Stimulated activated CD4-positive, alpha-beta T cell treated with anti-CD3 and anti-CD28 coated beads, Interleukin-1b, Interleukin-23, amount 100 ng/mL, for 4 hours (primary cell): ENCODE measurements at regions not wholly inside any gene's neighbourhood (a gene's known extent, or its start where the extent isn't known, plus 50 kb on each side); places are given as distances from the start of the nearest gene placed in this dataset.

Experiments
- DNase-seq, 2 donors: peaks; one replicate each; pipeline ENCODE4 v3.0.0-alpha.2; 2020; ENCODE audit warnings: low read depth in 2 of 2

- no peak for DNase-seq
Measured at GRCh38 chr10:78186572-78186971, 152.9 kb downstream of the RPS24 start.

GRCh38 chr10:78187371-78187770, 153.7 kb downstream of the RPS24 start:
- DNase-seq, result no peak

- DNase-seq, result no peak
Measured at GRCh38 chr10:78188446-78188845, 154.8 kb downstream of the RPS24 start.

GRCh38 chr10:78190051-78190825, 156.6 kb downstream of the RPS24 start:
- DNase-seq, result no peak

GRCh38 chr10:78191301-78191700, 157.6 kb downstream of the RPS24 start:
- no peak for DNase-seq

GRCh38 chr10:78193189-78193588, 159.5 kb downstream of the RPS24 start:
- DNase-seq, result no peak

- DNase-seq, result no peak
Measured at GRCh38 chr10:78194050-78194449, 160.4 kb downstream of the RPS24 start.

GRCh38 chr10:78194539-78195402, 161.1 kb downstream of the RPS24 start:
- DNase-seq, result no peak

- DNase-seq, result no peak
Measured at GRCh38 chr10:78196396-78196795, 162.7 kb downstream of the RPS24 start.

- DNase-seq, result no peak
Measured at GRCh38 chr10:78196964-78197363, 163.3 kb downstream of the RPS24 start.

GRCh38 chr10:78197628-78198272, 164.1 kb downstream of the RPS24 start:
- no peak for DNase-seq

GRCh38 chr10:78199005-78199725, 165.5 kb downstream of the RPS24 start:
- no peak for DNase-seq

- no peak for DNase-seq
Measured at GRCh38 chr10:78199759-78200158, 166.1 kb downstream of the RPS24 start.

- no peak for DNase-seq
Measured at GRCh38 chr10:78200686-78201085, 167.0 kb downstream of the RPS24 start.

- no peak for DNase-seq
Measured at GRCh38 chr10:78202386-78202785, 168.7 kb downstream of the RPS24 start.

GRCh38 chr10:78203915-78204818, 170.5 kb downstream of the RPS24 start:
- DNase-seq, result no peak

GRCh38 chr10:78205457-78206016, 171.9 kb downstream of the RPS24 start:
- no peak for DNase-seq

- DNase-seq, result no peak
Measured at GRCh38 chr10:78207216-78207615, 173.6 kb downstream of the RPS24 start.

GRCh38 chr10:78207776-78208175, 174.1 kb downstream of the RPS24 start:
- no peak for DNase-seq

GRCh38 chr10:78209970-78210369, 176.3 kb downstream of the RPS24 start:
- DNase-seq, result no peak
